ENCODE measurements at regions not wholly inside any gene's neighbourhood (a gene's known extent, or its start where the extent isn't known, plus 50 kb on each side); places are given as distances from the start of the nearest gene placed in this dataset.

GRCh38 chr20:48047447-48047846 is 262.2 kb upstream of the SULF2 start:
- TF ChIP-seq CTCF (IDR thresholded peaks at IDR 0.05; ENCODE audit: low read depth, low read length) (no peak), EZH2phosphoT487 (IDR thresholded peaks at IDR 0.05; ENCODE audit: low read depth) (no peak)
- Histone ChIP-seq H3K4me1 (ENCODE audit: low read length) (no peaks in the 10 kb centered on the region), H2AFZ (ENCODE audit: low read depth, low read length) (no peak overlapping the region), H3K27ac (ENCODE audit: low read length) (no peak overlapping the region), H3K36me3 (replicated peaks; ENCODE audit: low read depth, low read length) (no peaks in the 10 kb centered on the region), H3K79me2 (ENCODE audit: low read length) (no peaks in the 10 kb centered on the region), H3K9ac (ENCODE audit: low read length) (no peak overlapping the region), H3K4me2 (ENCODE audit: low read length) (no peak overlapping the region), H3K9me3 (ENCODE audit: insufficient read depth, low read length) (no peaks in the 10 kb centered on the region), H4K20me1 (ENCODE audit: insufficient read depth, low read length) (no peaks in the 10 kb centered on the region), H3K27me3 (ENCODE audit: low read depth, low read length) (peaks cover 46% of the 10 kb centered on the region), H3K4me3 (ENCODE audit: low read length) (no peak overlapping the region)

GRCh38 chr20:48042628-48043027 is 257.3 kb upstream of the SULF2 start:
- Histone ChIP-seq H3K9me3 (ENCODE audit: insufficient read depth, low read length) (no peaks in the 10 kb centered on the region), H3K27me3 (ENCODE audit: low read depth, low read length) (peaks cover 36% of the 10 kb centered on the region), H3K4me1 (ENCODE audit: low read length) (no peaks in the 10 kb centered on the region), H3K36me3 (replicated peaks; ENCODE audit: low read depth, low read length) (no peaks in the 10 kb centered on the region), H3K9ac (ENCODE audit: low read length) (no peak overlapping the region), H3K4me3 (ENCODE audit: low read length) (no peak overlapping the region), H4K20me1 (ENCODE audit: insufficient read depth, low read length) (no peaks in the 10 kb centered on the region), H2AFZ (ENCODE audit: low read depth, low read length) (no peak overlapping the region), H3K27ac (ENCODE audit: low read length) (no peak overlapping the region), H3K4me2 (ENCODE audit: low read length) (no peak overlapping the region), H3K79me2 (ENCODE audit: low read length) (no peaks in the 10 kb centered on the region)
- TF ChIP-seq EZH2phosphoT487 (IDR thresholded peaks at IDR 0.05; ENCODE audit: low read depth) (no peak), CTCF (IDR thresholded peaks at IDR 0.05; ENCODE audit: low read depth, low read length) (no peak)

- Histone ChIP-seq H3K9me3 (ENCODE audit: insufficient read depth, low read length) (no peaks in the 10 kb centered on the region), H3K27ac (ENCODE audit: low read length) (no peak overlapping the region), H3K79me2 (ENCODE audit: low read length) (no peaks in the 10 kb centered on the region), H3K27me3 (ENCODE audit: low read depth, low read length) (peaks cover 23% of the 10 kb centered on the region), H3K36me3 (replicated peaks; ENCODE audit: low read depth, low read length) (no peaks in the 10 kb centered on the region), H3K9ac (ENCODE audit: low read length) (no peak overlapping the region), H3K4me2 (ENCODE audit: low read length) (no peak overlapping the region), H3K4me1 (ENCODE audit: low read length) (no peaks in the 10 kb centered on the region), H4K20me1 (ENCODE audit: insufficient read depth, low read length) (no peaks in the 10 kb centered on the region), H3K4me3 (ENCODE audit: low read length) (no peak overlapping the region), H2AFZ (ENCODE audit: low read depth, low read length) (no peak overlapping the region)
- TF ChIP-seq CTCF (IDR thresholded peaks at IDR 0.05; ENCODE audit: low read depth, low read length): no peak
- TF ChIP-seq EZH2phosphoT487 (IDR thresholded peaks at IDR 0.05; ENCODE audit: low read depth): no peak
Observed at GRCh38 chr20:48041078-48041780, 255.9 kb upstream of the SULF2 start.

GRCh38 chr20:48040491-48040890 is 255.2 kb upstream of the SULF2 start:
- TF ChIP-seq CTCF (IDR thresholded peaks at IDR 0.05; ENCODE audit: low read depth, low read length) (no peak), EZH2phosphoT487 (IDR thresholded peaks at IDR 0.05; ENCODE audit: low read depth) (no peak)
- Histone ChIP-seq H3K36me3 (replicated peaks; ENCODE audit: low read depth, low read length) (no peaks in the 10 kb centered on the region), H3K27ac (ENCODE audit: low read length) (no peak overlapping the region), H3K4me1 (ENCODE audit: low read length) (no peaks in the 10 kb centered on the region), H2AFZ (ENCODE audit: low read depth, low read length) (no peak overlapping the region), H3K4me2 (ENCODE audit: low read length) (no peak overlapping the region), H3K9ac (ENCODE audit: low read length) (no peak overlapping the region), H3K4me3 (ENCODE audit: low read length) (no peak overlapping the region), H3K9me3 (ENCODE audit: insufficient read depth, low read length) (no peaks in the 10 kb centered on the region), H4K20me1 (ENCODE audit: insufficient read depth, low read length) (no peaks in the 10 kb centered on the region), H3K79me2 (ENCODE audit: low read length) (no peaks in the 10 kb centered on the region), H3K27me3 (ENCODE audit: low read depth, low read length) (peaks cover 16% of the 10 kb centered on the region; the same call in 1 of the 2 replicates)
